ENCODE measurements at regions not wholly inside any gene's neighbourhood (a gene's known extent, or its start where the extent isn't known, plus 50 kb on each side); places are given as distances from the start of the nearest gene placed in this dataset.

GRCh38 chr1:112322018-112322417 is 74.0 kb upstream of the CTTNBP2NL start (continued):
- TF ChIP-seq ID3 (CRISPR knock-in tag; IDR thresholded peaks at IDR 0.05) (no peak), ID3 (tag; IDR thresholded peaks at IDR 0.05) (no peak), ZNF354B (CRISPR knock-in tag; IDR thresholded peaks at IDR 0.05) (no peak), ZBTB1 (CRISPR knock-in tag; IDR thresholded peaks at IDR 0.05; ENCODE audit: borderline replicate concordance, low read depth) (no peak), COPS2 (conservative IDR thresholded peaks at IDR 0.05) (no peak), ZNF699 (CRISPR knock-in tag; IDR thresholded peaks at IDR 0.05; ENCODE audit: insufficient replicate concordance) (no peak), ZC3H8 (IDR thresholded peaks at IDR 0.05) (no peak), CXXC5 (CRISPR knock-in tag; IDR thresholded peaks at IDR 0.05) (peak; percentile 71), ZNF584 (CRISPR knock-in tag; IDR thresholded peaks at IDR 0.05; ENCODE audit: low read depth) (peak; percentile 63; the same call in 1 of the 2 replicates), RBM14 (IDR thresholded peaks at IDR 0.05; ENCODE audit: borderline replicate concordance, insufficient read depth, low read depth, low read length) (no peak), DPF2 (IDR thresholded peaks at IDR 0.05) (peak; percentile 60; the same call in 1 of the 2 replicates), POLR3G (IDR thresholded peaks at IDR 0.05; ENCODE audit: extremely low read depth, insufficient read length, insufficient replicate concordance) (no peak), ZNF184 (CRISPR knock-in tag; IDR thresholded peaks at IDR 0.05) (no peak), ZNF449 (CRISPR knock-in tag; IDR thresholded peaks at IDR 0.05) (peak; percentile 66; the same call in 1 of the 2 replicates), TCFL5 (CRISPR knock-in tag; conservative IDR thresholded peaks at IDR 0.05) (0 out of 2 replicates have a peak, but pooled peaks have one; percentile 36), ZBTB9 (CRISPR knock-in tag; IDR thresholded peaks at IDR 0.05) (0 out of 2 replicates have a peak, but pooled peaks have one; percentile 47), DIDO1 (tag; IDR thresholded peaks at IDR 0.05; ENCODE audit: low read depth) (peak; percentile 66), ZNF253 (CRISPR knock-in tag; conservative IDR thresholded peaks at IDR 0.05) (no peak), ILK (tag; IDR thresholded peaks at IDR 0.05; ENCODE audit: borderline replicate concordance, low read depth) (no peak), ZHX1 (conservative IDR thresholded peaks at IDR 0.05; ENCODE audit: low read length) (no peak), ZNF77 (CRISPR knock-in tag; IDR thresholded peaks at IDR 0.05) (no peak), ATF4 (CRISPR knock-in tag; IDR thresholded peaks at IDR 0.05) (peak; percentile 79), ZNF511 (CRISPR knock-in tag; IDR thresholded peaks at IDR 0.05) (no peak)

All from K562 (cell line).